Kasumi-1 (cell line): ENCODE measurements at regions not wholly inside any gene's neighbourhood (a gene's known extent, or its start where the extent isn't known, plus 50 kb on each side); places are given as distances from the start of the nearest gene placed in this dataset.
"Not testable (repeated sequence)": the region's sequence is repeated elsewhere in the genome, so short reads cannot be mapped to it uniquely, and the experiment has no call there.

Source experiments
- DNase-seq, 2 experiments: peaks; one replicate each; lab custom pipeline; 2025; lab: John Stamatoyannopoulos, UW

DNA sequence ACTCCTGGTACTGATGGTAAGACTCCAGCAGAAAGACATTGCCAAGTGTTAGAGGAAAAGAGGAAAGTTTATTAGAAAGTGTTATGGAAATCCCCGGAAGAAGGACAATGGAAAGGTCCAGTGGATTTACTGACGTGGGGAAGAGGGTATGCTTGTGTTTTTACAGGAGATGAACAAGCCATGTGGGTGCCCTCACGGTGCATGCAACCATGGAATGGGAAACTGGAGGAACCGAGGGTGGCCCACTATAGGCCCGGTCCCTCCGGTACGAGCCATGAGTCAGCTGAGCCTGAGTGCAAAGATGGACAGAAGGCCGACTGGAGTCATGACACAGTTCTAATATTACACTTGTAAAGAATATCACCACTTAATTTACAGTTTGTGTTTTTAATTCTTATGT, 123.3 kb upstream of the ZCCHC13 start:
- DNase-seq = no peak

DNA sequence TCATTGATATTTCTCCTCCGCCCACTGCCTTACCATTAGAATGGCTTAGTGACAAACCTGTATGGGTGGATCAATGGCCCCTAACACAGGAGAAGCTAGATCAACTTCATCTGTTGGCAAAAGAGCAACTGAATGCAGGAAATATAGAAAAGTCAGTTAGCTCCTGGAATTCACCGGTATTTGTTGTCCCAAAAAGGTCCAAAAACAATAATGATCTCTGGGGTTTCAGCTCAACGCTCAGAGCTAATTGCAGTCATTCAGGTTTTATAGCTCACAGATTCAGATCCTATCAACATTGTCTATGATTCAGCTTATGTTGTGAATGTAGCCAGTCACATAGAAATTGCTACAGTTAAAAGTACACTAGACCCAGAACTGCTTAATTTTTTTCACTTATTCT, 124.0 kb upstream of the ZCCHC13 start:
- DNase-seq = no peak

DNA sequence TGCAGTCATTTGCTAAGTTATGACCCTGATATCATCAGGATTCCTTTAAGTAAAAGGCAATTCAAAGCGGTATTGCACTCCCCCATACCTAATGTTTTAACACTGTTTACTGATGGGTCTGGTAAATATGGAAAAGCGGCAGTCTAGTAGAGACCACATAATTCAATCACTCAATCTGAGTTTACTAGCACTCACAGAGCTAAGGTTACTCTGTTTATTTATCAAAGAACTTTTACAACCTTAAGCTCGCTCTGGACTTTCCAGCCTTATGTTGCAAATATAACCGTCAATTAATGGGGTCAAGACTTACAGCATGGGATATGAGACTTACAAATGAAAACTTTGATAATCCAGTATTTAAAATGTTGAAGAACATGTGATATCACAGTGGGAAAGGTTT, 124.5 kb upstream of the ZCCHC13 start:
- no peak for DNase-seq

DNA sequence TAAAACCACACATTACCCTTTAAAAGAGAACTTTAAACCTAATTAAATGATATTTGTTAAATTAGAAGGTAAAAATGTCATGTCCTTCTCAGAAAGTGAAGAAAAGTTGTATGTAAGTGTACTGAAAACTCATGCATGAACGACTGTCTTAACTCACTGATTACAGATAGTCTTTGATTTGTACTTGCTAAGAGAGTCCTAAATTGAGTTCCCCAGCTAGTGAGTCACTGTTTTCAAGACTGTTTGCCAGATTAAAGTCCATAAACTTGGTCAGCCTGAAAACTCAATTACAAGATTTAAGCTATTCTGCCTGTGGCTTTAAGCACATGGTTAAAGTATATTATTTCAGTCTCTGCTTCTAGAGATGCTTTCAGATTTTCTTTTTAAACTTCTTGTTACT, 124.9 kb upstream of the ZCCHC13 start:
- DNase-seq = no peak

DNA sequence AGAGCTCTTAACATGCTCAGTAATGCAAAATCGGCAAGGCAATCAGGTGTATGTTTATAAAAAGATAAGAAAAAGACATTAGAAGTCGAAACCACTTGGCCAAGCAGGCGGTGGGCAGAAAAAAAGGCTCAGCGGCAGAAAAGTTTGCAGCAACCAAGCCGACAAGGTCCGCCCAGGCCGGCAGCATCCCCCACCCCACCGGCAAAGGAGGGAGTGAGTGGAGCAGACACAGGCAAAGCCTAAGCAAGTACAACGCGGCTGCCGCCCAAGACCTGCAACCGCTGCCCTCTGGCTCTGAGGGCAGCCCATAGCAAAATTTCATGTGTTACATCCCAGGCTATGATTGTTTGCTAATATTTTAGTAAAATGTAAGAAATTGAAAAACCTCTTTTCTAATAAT, 125.4 kb upstream of the ZCCHC13 start:
- DNase-seq = no peak

DNA sequence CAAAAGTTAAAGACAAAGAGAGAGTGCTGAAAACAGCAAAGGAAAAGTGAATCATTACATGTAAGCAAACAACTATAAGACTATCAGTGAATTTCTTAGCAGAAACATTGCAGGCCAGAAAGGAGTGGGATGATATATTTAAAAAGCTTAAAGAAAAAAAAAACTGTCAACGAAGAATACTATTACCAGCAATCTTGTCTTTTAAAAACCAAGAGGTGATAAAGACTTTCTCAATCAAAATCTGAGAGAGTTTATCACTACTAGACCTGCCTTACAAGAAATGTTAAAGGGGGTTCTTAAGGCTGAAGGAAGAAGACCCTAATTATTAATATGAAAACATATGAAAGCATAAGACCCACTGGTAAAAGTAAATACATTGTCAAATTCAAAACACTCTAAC, 132.5 kb upstream of the ZCCHC13 start:
- DNase-seq = no peak

DNA sequence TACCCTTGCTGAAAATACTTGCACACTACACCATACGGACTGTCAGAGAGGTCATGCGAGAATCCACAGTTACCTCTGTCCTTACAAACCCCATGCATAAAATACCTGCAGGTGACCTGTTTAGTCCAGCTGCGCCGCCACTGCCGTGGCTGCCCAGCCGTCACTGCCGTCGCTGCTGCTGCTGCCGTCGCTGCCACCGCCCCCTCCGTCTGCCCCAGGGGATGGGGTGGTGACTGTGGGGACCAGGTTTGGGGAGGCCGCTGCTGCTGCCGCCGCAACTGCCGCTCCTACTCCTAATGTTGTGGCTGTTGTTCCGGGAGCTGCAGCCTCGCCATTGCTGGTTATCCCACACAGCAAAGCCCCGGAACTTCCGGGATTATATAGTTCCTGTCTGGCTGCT, 141.8 kb upstream of the ZCCHC13 start:
- no peak for DNase-seq

DNA sequence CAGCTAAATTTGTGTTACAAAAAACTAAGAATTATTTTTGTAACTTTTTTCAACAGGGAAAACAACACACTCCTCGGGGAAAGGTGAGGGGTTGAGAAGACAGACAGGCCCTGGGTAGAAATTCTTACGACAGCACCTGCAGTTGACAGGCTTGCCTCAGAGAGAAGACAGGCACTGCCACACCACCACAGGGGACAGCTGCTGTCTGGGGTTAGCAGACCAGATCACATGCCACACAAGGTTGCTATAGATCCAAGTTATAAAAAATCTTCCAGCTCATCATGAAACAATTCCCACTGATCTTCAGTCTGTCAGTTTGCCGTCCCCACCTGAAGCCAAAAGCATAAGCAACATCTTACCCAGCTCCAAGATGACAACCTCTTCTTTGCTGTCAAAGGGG, 143.2 kb upstream of the ZCCHC13 start:
- no peak for DNase-seq

DNA sequence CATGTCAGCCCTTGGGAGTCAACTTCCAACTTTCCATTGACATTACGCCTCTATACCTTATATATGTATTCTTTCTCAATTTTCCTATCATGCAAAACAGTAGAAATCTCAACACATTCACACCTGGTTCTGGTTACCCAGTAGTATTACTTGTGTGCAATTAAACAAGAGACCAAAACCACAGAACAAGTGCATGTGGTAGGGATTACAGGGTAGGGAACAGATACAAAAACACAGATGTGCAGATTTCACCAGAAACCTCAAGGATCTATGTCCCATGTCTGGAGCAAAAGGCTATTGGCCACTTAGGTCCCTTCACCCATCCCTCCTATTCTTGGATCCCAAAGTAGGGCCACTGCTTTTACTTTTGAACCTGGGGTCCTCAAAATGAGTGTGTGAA, 143.6 kb upstream of the ZCCHC13 start:
- no peak for DNase-seq

DNA sequence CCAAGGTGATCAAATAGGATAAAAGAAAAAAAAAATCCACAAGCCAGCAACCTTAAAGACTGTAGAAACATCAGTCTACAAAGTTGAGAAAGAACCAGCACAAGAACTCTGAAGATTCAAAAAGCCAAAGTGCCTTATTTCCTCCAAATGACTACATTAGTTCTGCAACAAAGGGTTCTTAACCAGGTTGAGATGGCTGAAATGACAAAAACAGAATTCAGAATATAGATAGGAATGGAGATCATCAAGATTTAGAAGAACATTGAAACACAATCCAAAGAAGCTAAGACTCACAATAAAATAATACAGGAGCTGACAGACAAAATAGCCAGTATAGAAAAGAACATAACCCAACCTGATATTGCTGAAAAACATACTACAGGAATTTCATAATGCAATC, 156.5 kb upstream of the ZCCHC13 start:
- no peak for DNase-seq

DNA sequence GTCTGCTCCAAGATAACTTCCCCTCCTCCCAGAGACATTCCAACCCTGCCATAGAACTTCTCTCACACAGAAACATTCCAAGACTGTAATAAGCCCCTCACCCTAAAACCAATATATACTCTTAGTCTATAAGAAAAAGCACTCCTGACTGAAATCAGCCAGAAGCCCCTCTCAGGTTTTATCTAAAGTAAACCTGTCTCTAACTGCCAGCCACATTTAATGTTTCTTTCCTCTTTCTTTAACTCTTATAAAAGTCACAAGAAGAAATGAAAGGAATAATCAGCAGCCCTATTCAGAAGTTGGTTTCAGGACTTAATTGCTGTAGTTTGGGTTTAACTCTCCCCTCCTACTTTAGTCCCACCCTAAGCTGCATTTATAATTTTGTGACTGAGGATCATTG, 165.0 kb upstream of the ZCCHC13 start:
- no peak for DNase-seq

DNA sequence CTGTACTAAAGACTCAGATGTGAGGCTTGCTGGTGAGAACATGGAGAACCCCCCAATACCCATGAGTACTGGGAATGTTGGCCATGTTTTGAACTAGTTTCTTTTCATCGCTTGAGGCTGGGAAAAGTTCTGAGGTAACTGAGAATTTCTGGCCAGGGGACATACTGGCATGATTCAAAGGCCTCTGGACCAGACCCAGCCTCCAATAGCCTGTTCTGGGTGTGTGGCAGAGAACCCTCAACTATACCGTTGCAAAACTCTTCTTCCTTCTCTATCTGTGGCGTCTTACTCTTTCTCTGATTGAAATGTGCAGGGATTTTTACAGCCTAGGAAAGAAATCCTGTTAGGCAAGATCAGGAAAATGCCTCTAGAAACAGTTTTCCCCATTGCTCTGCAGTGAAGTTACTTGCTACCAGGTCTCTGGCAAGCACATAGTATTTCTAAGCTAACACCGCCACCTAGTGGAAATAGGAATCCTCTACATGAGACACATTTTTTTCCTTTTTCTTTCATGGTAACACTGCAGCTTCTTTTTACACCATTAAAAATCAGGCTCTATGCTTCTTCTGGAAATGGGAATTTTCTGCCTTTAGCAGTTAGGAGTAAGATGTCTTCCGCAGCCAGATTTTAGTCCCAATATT, 170.7 kb upstream of the ZCCHC13 start:
- peak; percentile 44 to 52 for DNase-seq

DNA sequence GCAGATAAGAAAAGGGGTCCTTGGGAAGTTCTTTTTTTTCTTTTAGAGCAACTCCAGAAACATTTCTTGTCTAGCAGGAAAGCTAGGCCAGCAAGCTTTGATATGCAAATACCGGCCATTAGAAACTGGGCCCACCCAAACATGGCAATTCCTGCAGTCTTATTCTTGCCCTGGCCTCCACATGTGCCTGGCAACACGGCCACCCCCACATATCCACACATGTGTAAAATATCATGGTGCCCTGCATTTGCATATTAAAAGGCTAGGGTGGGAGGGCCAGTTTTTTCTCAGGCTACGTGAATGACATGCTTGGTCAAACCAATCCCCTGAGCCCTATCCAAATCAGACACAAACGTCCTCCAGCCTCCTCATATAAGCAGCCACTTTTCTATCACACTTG, 171.7 kb upstream of the ZCCHC13 start:
- DNase-seq = no peak

DNA sequence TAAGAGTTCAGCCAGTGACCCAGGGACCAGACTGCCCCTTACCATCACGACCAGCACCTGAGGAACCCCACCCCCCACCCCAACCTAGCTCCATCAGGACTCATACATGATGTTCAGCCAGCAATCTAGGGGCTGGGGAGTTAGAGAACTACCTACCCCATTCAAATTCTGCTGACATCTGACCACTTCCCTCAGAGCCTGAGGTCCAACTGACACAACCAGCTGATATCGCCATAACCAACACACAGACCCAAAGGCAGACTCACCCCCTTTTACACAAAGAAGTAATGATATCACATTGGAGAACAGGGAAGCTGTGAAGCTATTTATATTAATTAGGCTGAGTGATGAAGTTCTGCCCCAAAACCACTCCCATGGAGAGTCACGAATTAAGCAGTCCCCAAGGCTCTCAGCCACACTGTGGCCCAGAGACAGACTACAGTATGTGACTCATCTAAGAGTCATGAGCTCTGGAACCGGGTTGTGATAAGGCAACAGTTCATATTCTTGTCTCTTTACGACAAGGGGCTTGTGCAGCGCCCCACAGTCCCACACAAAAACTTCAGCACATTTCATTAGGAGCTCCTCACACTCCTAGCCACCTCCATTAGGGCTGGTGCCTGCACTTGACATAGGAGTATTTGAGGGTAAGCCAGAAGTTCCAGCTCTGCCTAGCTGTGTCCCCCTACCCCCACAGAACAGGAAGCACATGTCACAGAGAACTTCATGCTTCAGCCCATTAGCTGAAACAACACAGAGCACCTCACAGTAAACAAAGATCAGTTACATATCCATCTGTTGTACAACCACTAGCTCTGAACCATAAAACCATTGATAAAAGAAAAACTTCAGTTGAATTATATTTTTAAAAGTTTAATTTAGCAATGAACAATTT, 184.7 kb upstream of the ZCCHC13 start:
- peak; percentile 5 to 14 for DNase-seq

DNA sequence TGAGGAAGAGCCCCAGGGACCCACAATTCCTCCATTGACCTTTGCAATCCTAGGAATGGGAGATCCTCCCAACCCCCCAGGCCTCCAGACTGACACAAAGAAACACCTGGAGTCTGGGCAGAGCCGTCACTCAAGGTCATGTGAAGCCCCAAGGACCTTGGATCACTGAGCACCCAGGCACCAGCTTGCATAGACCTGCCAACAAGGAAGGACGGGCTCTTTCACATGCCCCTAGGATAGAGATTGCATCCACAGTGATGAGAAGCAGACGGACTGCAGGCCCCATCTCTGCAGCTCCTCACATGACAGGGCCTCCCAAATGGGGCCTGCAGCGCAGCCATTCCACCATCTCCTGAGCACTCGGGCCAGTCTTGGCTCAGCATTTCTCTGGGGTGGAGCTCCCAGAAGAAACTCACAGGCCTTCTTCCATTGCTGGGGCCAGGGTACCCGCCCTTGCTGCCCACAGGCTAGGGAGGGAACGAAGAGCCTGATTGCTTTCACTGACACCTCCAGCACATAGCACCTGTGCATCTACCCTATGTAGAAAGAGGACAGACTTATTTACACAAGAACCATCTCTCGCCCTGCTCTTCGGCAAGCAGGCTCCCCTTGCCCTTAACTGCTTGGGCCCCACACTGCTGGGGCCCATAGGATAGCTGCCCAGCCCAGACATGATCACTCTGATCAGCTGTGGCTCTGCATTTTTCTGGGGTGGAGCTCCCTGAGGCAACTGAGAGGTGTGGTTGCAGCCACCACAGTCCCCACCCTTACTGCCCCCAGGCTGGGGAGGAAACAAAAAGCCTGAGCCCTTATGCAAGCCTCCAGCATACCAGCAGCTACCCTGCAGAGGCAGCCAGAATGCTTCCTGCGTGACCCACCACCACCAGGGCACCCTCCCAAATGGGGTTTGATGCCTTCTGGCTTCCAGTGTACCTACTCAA, 185.7 kb upstream of the ZCCHC13 start:
- no peak for DNase-seq

DNA sequence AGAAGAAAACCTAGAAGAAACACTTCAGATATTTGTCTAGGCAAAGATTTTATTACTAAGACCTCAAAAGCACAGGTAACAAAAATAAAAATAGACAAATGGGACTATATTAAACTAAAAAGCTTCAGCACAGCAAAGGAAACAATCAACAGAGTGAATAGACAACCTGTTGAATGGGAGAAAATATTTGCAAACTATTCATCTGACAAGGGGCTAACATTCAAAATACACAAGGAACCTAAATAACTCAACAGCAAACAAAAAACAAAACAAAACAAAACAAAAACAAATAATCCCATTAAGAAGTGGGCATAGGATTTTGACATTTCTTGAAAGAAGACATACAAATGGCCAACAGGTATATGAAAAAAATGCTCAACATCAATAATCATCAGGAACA, 192.7 kb upstream of the ZCCHC13 start:
- no peak for DNase-seq

DNA sequence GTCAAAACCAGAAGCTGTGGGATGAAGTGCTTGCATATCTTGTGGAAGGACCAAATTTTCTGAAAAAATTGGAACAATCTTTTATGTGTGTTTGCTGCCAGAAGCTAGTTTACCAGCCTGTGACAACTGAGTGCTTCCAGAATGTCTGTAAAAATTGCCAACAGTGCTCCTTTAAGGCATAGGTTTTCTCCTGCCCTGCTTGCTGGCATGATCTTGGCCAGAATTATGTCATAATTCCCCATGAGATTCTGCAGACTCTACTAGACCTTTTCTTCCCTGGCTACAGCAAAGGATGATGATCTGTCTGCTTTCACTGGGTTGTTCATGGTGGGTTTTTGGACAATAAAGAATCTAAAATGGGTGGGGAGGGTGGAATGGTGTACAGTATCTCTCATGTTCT, 196.3 kb upstream of the ZCCHC13 start:
- no peak for DNase-seq

DNA sequence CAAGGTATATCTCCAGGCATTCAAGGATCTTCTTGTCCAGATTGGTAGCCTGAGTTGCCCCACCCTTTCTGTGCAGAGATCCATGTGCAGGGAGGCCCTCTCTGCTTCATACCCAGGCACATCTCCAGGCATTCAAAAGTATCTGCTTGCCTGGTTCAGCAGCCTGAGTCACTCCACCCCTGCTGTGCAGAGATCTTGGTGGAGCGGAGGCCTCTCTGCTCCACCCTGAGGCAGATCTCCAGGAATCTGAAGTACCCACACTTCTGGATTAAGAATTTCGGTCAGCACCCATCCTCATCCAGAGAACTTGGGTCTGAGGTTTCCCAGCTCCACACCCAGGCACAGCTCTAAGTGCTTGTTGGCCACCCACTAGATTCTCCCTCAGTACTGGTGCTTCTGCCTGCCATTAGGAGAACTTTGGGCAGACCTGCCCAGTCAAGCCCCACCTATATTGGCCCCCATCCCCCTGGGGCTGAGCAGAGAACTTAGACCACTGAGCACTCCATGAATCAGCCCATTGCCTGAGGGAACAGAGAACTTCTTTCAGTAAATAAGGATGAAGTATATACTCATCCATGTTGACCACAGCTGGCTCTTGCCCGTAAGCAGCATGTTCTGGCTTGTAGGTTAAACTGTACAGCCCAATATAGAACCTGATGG, 199.5 kb upstream of the ZCCHC13 start:
- no peak for DNase-seq

DNA sequence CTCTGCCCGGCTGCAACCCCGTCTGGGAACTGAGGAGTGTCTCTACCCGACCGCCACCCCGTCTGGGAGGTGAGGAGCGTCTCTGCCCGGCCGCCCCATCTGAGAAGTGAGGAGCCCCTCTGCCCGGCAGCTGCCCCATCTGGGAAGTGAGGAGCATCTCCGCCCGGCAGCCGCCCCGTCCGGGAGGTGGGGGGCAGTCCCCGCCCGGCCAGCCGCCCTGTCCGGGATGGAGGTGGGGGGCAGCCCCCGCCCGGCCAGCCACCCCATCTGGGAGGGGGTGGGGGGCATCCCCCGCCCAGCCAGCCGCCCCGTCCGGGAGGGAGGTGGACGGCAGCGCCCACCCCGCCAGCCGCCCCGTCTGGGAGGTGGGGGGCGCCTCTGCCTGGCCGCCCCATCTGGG, 205.6 kb upstream of the ZCCHC13 start:
- not testable (repeated sequence) for DNase-seq

DNA sequence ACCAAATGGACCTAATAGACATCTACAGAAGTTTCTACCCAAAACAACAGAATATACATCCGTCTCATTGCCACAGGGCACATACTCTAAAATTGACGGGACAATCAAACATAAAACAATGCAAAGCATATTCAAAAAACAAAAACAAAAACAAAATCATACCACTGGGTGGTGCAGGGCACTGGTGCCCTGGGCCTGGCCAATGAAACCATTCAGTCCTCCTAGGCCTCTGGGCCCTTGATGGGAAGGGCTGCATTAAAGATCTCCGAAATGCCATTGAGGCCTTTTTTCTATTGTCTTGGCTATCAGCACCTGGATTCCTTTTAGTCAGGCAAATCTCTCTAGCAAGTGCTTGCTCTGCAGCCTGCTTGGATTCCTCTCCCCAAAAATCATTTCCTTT, 213.9 kb upstream of the ZCCHC13 start:
- no peak for DNase-seq

DNA sequence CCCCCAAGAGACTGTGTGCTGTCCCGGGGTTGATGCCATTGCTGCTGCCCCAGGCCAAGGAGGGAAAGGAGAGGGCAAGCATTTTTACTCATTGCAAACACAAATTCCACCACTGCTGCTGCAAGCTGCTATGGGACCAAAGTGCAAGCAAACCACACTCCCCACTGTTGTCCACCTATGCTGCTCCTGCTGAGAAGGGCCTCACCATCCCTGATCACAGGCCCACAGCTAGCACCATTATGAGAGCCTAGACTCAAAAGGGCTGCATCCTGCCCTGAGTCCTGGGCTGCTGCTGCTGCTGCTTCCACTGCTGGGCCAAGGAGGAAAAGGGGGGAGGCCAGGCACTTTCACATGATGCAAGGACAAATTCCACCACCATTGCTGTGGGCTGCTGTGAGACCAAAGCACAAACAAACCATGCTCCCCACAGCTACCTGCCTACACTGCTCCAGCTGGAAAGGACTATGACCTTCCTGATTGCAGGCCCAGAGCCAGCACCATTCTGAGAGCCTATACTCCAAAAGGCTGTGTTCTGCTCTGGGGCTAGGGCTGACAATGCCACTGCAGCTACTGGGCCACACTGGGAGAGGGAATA, 218.2 kb upstream of the ZCCHC13 start:
- no peak for DNase-seq

DNA sequence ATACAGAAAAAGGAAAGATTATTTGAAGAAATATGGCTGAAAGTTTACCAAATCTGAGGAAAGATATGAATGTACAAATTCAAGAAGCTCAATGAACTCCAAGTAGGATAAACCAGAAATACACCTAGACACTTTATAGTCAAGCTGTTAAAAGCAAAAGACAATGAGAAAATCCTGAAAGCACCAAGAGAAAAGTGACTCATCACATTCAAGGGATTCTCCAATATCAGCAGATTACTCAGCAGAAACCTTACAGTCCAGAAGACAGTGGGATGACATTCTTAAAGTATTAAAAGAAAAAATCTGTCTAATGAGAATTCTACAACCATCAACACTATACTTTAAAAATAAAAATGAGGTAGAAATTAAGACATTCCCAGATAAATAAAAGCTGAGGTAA, 223.8 kb upstream of the ZCCHC13 start:
- DNase-seq = no peak
